ENCODE measurements at regions not wholly inside any gene's neighbourhood (a gene's known extent, or its start where the extent isn't known, plus 50 kb on each side); places are given as distances from the start of the nearest gene placed in this dataset.
A peak's percentile ranks its signal among the peaks of the same experiment; 100 is the strongest.

- POLR2A ChIA-PET = no interaction called here
- no peak for TF ChIP-seq CTCF (IDR thresholded peaks at IDR 0.05; ENCODE audit: unreplicated experiment)
- H3K36me3 Mint-ChIP-seq (ENCODE audit: insufficient read depth, unreplicated experiment) = no peaks in the 10 kb centered on the region
- no peak for DNase-seq (ENCODE audit: unreplicated experiment)
- no peak overlapping the region for H3K4me3 Mint-ChIP-seq (ENCODE audit: unreplicated experiment)
- BruUV-seq (replicated peaks) = no TSS peak
- H3K4me1 Mint-ChIP-seq (ENCODE audit: insufficient read depth, unreplicated experiment) = peaks cover 13% of the 10 kb centered on the region
- H3K27ac Mint-ChIP-seq (ENCODE audit: low read depth, unreplicated experiment) = no peak overlapping the region
- H3K9me3 Mint-ChIP-seq (ENCODE audit: unreplicated experiment) = no peaks in the 10 kb centered on the region
- intact Hi-C loops (cut with micrococcal nuclease) = no loop called here
- CTCF ChIA-PET = no interaction called here
- peaks cover 12% of the 10 kb centered on the region for H3K27me3 Mint-ChIP-seq (ENCODE audit: insufficient read depth, unreplicated experiment)
Measured at GRCh38 chr3:73225146-73225855, 163.8 kb downstream of the EBLN2 start.

- intact Hi-C loops (cut with micrococcal nuclease) = no loop called here
- no peak overlapping the region for H3K27ac Mint-ChIP-seq (ENCODE audit: low read depth, unreplicated experiment)
Measured at GRCh38 chr3:73225991-73226390, 164.5 kb downstream of the EBLN2 start.

GRCh38 chr3:73228000-73228399 is 166.5 kb downstream of the EBLN2 start:
- BruUV-seq (replicated peaks) = no TSS peak
- H3K27me3 Mint-ChIP-seq (ENCODE audit: insufficient read depth, unreplicated experiment) = peaks cover under 1% of the 10 kb centered on the region
- ChIA-PET CTCF (interaction anchor here (0.6 to 1.0 kb wide), 2 partner anchors 99 to 210 kb away, joined by 3 to 4 read pairs; no protein-coding TSS in a partner anchor), POLR2A (interaction anchor here (0.6 kb wide), 1 partner anchor 1612 kb away, joined by 3 read pairs; no protein-coding TSS in a partner anchor)
- no peak for TF ChIP-seq CTCF (IDR thresholded peaks at IDR 0.05; ENCODE audit: unreplicated experiment)
- intact Hi-C loops (cut with micrococcal nuclease) = no loop called here
- no peak for DNase-seq (ENCODE audit: unreplicated experiment)
- H3K36me3 Mint-ChIP-seq (ENCODE audit: insufficient read depth, unreplicated experiment) = no peaks in the 10 kb centered on the region
- peaks cover 13% of the 10 kb centered on the region for H3K4me1 Mint-ChIP-seq (ENCODE audit: insufficient read depth, unreplicated experiment)
- H3K9me3 Mint-ChIP-seq (ENCODE audit: unreplicated experiment) = no peaks in the 10 kb centered on the region
- peak overlapping the region; percentile 10 for H3K4me3 Mint-ChIP-seq (ENCODE audit: unreplicated experiment)
- H3K27ac Mint-ChIP-seq (ENCODE audit: low read depth, unreplicated experiment) = peak overlapping the region; percentile 11

More at GRCh38 chr3:73225991-73226390, 164.5 kb downstream of the EBLN2 start:
- Mint-ChIP-seq H3K36me3 (ENCODE audit: insufficient read depth, unreplicated experiment) (no peaks in the 10 kb centered on the region), H3K9me3 (ENCODE audit: unreplicated experiment) (no peaks in the 10 kb centered on the region), H3K4me3 (ENCODE audit: unreplicated experiment) (no peak overlapping the region), H3K27me3 (ENCODE audit: insufficient read depth, unreplicated experiment) (peaks cover 12% of the 10 kb centered on the region), H3K4me1 (ENCODE audit: insufficient read depth, unreplicated experiment) (peaks cover 13% of the 10 kb centered on the region)
- BruUV-seq (replicated peaks) = no TSS peak
- no peak for TF ChIP-seq CTCF (IDR thresholded peaks at IDR 0.05; ENCODE audit: unreplicated experiment)
- no peak for DNase-seq (ENCODE audit: unreplicated experiment)
- ChIA-PET CTCF (no interaction called here), POLR2A (no interaction called here)

- no peak for TF ChIP-seq CTCF (IDR thresholded peaks at IDR 0.05; ENCODE audit: unreplicated experiment)
- peak overlapping the region; percentile 11 for H3K27ac Mint-ChIP-seq (ENCODE audit: low read depth, unreplicated experiment)
- intact Hi-C loops (cut with micrococcal nuclease) = no loop called here
- H3K36me3 Mint-ChIP-seq (ENCODE audit: insufficient read depth, unreplicated experiment) = no peaks in the 10 kb centered on the region
- peak; percentile 62 for DNase-seq (ENCODE audit: unreplicated experiment)
- H3K27me3 Mint-ChIP-seq (ENCODE audit: insufficient read depth, unreplicated experiment) = no peaks in the 10 kb centered on the region
- BruUV-seq (replicated peaks) = no TSS peak
- ChIA-PET CTCF (interaction anchor here (0.6 to 1.0 kb wide), 2 partner anchors 99 to 209 kb away, joined by 3 to 4 read pairs; no protein-coding TSS in a partner anchor), POLR2A (interaction anchor here (0.6 kb wide), 1 partner anchor 1613 kb away, joined by 3 read pairs; no protein-coding TSS in a partner anchor)
- H3K4me3 Mint-ChIP-seq (ENCODE audit: unreplicated experiment) = peak overlapping the region; percentile 10
- H3K9me3 Mint-ChIP-seq (ENCODE audit: unreplicated experiment) = no peaks in the 10 kb centered on the region
- H3K4me1 Mint-ChIP-seq (ENCODE audit: insufficient read depth, unreplicated experiment) = peaks cover 13% of the 10 kb centered on the region
Measured at GRCh38 chr3:73228437-73228836, 167.0 kb downstream of the EBLN2 start.
